ENCODE measurements at regions not wholly inside any gene's neighbourhood (a gene's known extent, or its start where the extent isn't known, plus 50 kb on each side); places are given as distances from the start of the nearest gene placed in this dataset.

DNA sequence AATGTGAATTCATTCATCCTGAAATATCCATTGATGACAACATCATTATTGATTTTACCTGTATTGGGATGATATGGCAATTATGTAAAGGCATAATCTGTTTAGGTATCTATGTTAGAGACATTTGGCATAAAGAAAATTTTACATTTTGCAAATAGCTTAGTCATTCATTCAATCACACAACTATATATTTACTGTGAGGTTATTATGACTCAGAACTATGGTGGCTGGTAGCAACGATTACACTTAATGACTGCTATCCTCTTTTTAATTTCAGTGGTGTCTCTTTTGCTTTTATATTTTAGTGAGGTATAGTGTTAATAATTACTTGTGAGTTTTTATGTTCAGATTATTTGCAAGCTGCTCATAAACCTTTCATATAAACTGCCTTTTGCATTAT lies 955.9 kb downstream of the SLITRK6 start:
- TF ChIP-seq, protein P1, sequence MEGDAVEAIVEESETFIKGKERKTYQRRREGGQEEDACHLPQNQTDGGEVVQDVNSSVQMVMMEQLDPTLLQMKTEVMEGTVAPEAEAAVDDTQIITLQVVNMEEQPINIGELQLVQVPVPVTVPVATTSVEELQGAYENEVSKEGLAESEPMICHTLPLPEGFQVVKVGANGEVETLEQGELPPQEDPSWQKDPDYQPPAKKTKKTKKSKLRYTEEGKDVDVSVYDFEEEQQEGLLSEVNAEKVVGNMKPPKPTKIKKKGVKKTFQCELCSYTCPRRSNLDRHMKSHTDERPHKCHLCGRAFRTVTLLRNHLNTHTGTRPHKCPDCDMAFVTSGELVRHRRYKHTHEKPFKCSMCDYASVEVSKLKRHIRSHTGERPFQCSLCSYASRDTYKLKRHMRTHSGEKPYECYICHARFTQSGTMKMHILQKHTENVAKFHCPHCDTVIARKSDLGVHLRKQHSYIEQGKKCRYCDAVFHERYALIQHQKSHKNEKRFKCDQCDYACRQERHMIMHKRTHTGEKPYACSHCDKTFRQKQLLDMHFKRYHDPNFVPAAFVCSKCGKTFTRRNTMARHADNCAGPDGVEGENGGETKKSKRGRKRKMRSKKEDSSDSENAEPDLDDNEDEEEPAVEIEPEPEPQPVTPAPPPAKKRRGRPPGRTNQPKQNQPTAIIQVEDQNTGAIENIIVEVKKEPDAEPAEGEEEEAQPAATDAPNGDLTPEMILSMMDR (IDR thresholded peaks at IDR 0.05): no peak
- no peak for TF ChIP-seq POLR2A (IDR thresholded peaks at IDR 0.05)
